ENCODE measurements at regions not wholly inside any gene's neighbourhood (a gene's known extent, or its start where the extent isn't known, plus 50 kb on each side); places are given as distances from the start of the nearest gene placed in this dataset.

DNA sequence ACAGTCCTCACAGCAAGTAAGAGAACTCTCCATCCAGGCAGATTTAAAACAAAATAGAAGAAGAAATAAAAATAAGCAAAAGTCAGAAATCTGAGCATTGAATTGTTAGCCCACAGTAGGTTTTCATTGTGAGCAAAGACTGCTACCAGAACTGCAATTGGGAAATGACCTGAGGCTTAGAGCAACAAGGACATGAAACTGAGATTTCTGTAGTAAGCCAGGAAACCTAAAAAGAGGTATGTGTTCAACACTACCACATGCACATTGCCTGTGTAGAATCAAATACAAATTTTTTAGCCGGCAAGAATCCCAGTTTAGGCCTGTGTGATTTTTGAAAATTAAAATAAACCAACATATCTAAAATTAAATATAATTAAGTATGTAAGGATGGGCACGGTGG, 928.4 kb upstream of the WWC1 start (continued):
- TF ChIP-seq ZNF317 (CRISPR knock-in tag; IDR thresholded peaks at IDR 0.05; ENCODE audit: borderline replicate concordance, low read depth) (no peak), RORB (CRISPR knock-in tag; IDR thresholded peaks at IDR 0.05) (no peak), NR2C2 (CRISPR knock-in tag; IDR thresholded peaks at IDR 0.05) (no peak), KAT7 (CRISPR knock-in tag; IDR thresholded peaks at IDR 0.05; ENCODE audit: borderline replicate concordance) (no peak), SMAD3 (CRISPR knock-in tag; IDR thresholded peaks at IDR 0.05; ENCODE audit: borderline replicate concordance) (no peak), ELF4 (CRISPR knock-in tag; IDR thresholded peaks at IDR 0.05; ENCODE audit: low read depth) (no peak)
- TF ChIP-seq, protein P1, sequence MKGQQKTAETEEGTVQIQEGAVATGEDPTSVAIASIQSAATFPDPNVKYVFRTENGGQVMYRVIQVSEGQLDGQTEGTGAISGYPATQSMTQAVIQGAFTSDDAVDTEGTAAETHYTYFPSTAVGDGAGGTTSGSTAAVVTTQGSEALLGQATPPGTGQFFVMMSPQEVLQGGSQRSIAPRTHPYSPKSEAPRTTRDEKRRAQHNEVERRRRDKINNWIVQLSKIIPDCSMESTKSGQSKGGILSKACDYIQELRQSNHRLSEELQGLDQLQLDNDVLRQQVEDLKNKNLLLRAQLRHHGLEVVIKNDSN (CRISPR knock-in tag; IDR thresholded peaks at IDR 0.05) = no peak
- TF ChIP-seq, protein P2, sequence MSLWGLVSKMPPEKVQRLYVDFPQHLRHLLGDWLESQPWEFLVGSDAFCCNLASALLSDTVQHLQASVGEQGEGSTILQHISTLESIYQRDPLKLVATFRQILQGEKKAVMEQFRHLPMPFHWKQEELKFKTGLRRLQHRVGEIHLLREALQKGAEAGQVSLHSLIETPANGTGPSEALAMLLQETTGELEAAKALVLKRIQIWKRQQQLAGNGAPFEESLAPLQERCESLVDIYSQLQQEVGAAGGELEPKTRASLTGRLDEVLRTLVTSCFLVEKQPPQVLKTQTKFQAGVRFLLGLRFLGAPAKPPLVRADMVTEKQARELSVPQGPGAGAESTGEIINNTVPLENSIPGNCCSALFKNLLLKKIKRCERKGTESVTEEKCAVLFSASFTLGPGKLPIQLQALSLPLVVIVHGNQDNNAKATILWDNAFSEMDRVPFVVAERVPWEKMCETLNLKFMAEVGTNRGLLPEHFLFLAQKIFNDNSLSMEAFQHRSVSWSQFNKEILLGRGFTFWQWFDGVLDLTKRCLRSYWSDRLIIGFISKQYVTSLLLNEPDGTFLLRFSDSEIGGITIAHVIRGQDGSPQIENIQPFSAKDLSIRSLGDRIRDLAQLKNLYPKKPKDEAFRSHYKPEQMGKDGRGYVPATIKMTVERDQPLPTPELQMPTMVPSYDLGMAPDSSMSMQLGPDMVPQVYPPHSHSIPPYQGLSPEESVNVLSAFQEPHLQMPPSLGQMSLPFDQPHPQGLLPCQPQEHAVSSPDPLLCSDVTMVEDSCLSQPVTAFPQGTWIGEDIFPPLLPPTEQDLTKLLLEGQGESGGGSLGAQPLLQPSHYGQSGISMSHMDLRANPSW (CRISPR knock-in tag; conservative IDR thresholded peaks at IDR 0.05; ENCODE audit: low read depth) = no peak
- TF ChIP-seq, protein P3, sequence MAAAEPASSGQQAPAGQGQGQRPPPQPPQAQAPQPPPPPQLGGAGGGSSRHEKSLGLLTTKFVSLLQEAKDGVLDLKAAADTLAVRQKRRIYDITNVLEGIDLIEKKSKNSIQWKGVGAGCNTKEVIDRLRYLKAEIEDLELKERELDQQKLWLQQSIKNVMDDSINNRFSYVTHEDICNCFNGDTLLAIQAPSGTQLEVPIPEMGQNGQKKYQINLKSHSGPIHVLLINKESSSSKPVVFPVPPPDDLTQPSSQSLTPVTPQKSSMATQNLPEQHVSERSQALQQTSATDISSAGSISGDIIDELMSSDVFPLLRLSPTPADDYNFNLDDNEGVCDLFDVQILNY (CRISPR knock-in tag; IDR thresholded peaks at IDR 0.05) = no peak

GRCh38 chr5:167375125-167375524, 916.3 kb upstream of the WWC1 start:
- Mint-ChIP-seq H3K27ac (peak overlapping the region; percentile 26; the same call in 1 of the 2 replicates), H3K9me3 (no peaks in the 10 kb centered on the region), H3K36me3 (no peaks in the 10 kb centered on the region), H3K4me1 (peaks cover 21% of the 10 kb centered on the region), H3K4me3 (no peak overlapping the region), H3K27me3 (ENCODE audit: low read depth) (no peaks in the 10 kb centered on the region)
- CTCF ChIA-PET = no interaction called here
- POLR2A ChIA-PET = no interaction called here
- ATAC-seq (peak; percentile 71), DNase-seq (ENCODE audit: low spot score) (no peak)
- TF ChIP-seq, protein P4, sequence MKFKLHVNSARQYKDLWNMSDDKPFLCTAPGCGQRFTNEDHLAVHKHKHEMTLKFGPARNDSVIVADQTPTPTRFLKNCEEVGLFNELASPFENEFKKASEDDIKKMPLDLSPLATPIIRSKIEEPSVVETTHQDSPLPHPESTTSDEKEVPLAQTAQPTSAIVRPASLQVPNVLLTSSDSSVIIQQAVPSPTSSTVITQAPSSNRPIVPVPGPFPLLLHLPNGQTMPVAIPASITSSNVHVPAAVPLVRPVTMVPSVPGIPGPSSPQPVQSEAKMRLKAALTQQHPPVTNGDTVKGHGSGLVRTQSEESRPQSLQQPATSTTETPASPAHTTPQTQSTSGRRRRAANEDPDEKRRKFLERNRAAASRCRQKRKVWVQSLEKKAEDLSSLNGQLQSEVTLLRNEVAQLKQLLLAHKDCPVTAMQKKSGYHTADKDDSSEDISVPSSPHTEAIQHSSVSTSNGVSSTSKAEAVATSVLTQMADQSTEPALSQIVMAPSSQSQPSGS (CRISPR knock-in tag; IDR thresholded peaks at IDR 0.05; ENCODE audit: borderline replicate concordance, low read depth) = no peak
- TF ChIP-seq ZNF219 (CRISPR knock-in tag; IDR thresholded peaks at IDR 0.05; ENCODE audit: borderline replicate concordance) = no peak
- no peak for TF ChIP-seq TEAD1 (CRISPR knock-in tag; IDR thresholded peaks at IDR 0.05)
- TF ChIP-seq, protein P1 (CRISPR knock-in tag; IDR thresholded peaks at IDR 0.05) = no peak
- TF ChIP-seq TCF7 (CRISPR knock-in tag; IDR thresholded peaks at IDR 0.05; ENCODE audit: low read depth) = no peak
- no peak for TF ChIP-seq MLX (CRISPR knock-in tag; IDR thresholded peaks at IDR 0.05)
- no peak for TF ChIP-seq SP1 (CRISPR knock-in tag; conservative IDR thresholded peaks at IDR 0.05)
